NCI-H1694 (cell line): ENCODE measurements at regions not wholly inside any gene's neighbourhood (a gene's known extent, or its start where the extent isn't known, plus 50 kb on each side); places are given as distances from the start of the nearest gene placed in this dataset.
"Not testable (repeated sequence)": the region's sequence is repeated elsewhere in the genome, so short reads cannot be mapped to it uniquely, and the experiment has no call there.

ENCODE experiments used
- DNase-seq: peaks from one replicate; lab custom pipeline; 2025; lab: John Stamatoyannopoulos, UW

GRCh38 chr10:118870467-118871243 lies 115.9 kb upstream of the CACUL1 start:
- DNase-seq, result no peak

DNA sequence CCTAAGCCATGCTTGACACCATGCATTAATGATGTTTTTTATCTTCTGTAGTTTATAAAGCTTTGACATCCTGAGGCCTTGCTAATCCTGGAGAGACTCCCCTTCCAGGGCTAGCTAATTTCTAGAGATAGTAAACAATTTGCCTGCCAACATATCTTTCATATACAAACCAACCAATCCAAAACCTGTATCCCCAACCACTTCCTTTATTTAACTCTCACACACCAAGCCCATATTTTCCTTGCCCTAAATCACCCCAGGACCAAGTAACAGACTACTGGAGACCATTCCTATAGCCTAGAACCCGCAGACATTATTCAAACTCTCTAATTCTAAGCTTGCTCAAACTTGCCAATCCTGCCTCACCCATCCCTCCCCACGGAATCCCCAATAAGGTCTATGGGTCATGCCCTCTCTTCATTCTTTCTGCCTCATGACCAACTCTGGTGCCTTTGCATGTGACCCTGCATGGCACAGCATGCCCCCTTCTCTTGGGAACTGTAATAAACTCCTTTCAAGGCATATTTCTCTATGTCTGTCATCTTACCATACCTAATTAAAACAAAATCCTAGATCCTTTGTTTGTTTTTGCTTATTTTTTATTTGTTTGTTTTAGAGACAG lies 116.6 kb upstream of the CACUL1 start:
- DNase-seq, result no peak

GRCh38 chr10:118873091-118873737 lies 118.4 kb upstream of the CACUL1 start:
- DNase-seq, result no peak

DNA sequence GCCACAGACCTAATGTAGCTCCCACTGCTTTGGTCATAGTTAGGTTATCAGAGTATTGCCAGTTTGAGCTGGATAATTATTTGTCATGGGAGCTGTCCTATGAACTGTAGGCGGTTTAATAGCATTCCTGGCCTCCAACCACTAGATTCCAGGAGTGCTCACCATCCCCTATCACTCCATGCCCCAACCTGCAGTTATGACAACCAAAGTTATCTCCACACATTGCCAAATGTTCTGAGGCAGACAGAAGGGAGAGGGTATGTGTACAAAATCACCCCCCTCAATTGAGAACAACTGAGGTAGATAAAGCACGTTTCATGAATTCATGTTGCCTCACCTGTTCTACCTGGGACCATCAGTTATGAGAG lies 119.0 kb upstream of the CACUL1 start:
- no peak for DNase-seq

DNA sequence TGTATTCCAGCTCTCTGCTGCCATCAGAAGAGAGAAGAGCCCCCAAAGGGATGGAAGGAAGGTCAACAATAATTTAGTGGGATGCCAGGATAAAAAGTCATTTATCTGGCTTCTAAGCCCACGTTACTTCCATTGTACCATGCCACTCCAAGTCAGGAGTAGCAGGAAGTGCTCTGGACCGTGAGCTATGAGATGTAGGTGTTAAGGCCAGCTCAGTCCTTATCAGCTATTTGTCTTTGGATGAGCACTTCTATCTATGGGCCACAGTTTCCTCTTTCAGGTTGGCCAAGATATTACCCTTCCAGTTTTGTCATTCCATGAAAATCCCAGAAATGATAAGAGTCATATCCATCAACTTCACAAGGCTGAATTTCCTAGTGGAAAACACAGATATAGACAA lies 119.4 kb upstream of the CACUL1 start:
- DNase-seq, result no peak

DNA sequence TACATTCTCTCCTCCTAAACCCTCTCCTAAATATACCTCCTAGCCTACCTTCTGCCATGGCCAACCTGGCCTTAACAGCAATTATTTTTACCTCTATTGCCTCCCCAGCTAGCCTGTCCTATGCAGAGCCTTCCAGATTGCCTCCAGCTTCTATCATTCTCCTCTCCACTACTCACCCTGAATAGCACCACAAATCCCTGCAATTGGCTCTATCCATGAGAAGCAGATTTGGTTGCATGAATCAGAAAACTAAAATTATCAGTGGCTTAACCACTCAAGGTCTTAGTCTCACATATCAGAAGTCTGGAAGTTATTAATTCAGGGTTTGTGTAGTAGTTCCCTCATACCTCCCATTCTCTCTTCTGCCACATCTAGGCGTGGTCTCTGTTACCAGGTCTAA lies 120.3 kb upstream of the CACUL1 start:
- no peak for DNase-seq

DNA sequence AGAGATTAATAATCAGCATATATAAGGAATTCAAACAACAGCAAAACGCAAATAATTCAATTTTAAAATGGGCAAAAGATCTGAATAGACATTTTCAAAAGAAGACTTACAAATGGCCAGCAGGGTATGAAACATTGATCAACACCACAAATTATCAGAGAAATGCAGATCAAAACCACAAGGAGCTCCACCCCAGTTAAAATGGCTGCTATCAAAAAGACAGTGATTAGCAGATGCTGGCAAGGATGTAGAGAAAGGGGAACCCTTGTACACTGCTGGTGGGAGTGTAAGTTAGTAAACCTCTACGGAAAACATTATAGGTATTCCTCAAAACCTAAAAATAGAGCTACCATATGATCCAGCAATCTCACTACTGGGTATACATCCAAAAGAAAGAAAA lies 128.0 kb upstream of the CACUL1 start:
- no peak for DNase-seq

- DNase-seq, result no peak
Measured at GRCh38 chr10:118892255-118892654, 137.3 kb upstream of the NANOS1 start.

GRCh38 chr10:118894891-118895290 lies 134.6 kb upstream of the NANOS1 start:
- DNase-seq, result not testable (repeated sequence)

DNA sequence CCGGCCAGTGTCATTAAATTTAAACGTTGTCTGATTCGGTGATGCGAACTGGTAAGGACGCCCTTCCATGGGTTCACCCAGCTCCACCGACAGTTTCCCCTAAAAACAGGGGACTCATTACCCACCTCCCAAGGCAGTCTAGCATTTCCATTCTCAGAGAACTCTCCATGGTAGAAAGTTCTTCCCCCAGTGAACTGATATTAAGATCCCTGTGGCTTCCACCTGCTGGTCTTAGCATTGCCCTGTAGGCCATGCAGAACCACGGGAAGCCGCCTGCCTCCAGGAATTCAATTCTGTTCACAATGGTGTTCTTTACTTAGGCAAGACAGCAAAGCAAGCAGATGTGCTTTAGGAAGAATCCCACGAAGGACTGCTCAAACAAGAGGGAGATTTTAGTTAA lies 128.9 kb upstream of the NANOS1 start:
- no peak for DNase-seq

DNA sequence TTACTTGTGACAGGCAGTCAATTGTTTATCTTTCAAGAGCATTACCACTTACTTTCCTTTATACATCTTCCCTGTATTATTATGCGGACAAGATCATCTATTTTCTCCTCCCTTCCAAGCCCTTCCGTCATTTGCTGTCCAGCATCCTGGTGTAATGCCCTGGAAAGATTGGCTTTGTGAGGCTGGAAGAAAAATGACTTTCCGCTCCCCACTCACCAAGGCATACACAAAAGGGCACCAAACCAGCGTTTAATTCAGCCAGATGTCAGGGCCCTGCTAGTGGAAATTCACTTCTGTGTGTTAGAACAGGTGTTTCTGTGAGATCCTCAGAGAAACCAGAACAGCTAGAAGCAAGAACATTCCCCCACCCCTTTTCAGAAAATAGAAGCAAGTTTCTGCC lies 128.1 kb upstream of the NANOS1 start:
- DNase-seq, result no peak

DNA sequence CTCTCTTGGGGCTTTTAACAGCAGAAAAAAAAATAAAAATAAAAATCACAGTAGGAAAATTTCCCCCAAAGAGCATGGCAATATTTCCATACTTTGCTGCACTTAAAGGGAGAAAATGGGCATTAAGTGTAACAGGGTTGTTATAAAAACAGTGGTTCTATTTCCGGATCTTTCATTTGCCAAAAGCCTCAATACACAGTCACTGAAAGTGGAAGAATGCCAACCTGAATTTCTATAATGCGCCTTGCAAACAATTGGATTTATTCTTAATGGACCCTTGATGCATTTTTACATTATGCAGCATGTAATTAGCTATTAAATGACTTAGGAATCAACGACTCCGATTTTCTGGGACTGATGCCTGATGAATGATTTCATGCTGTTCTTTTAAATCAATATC lies 127.6 kb upstream of the NANOS1 start:
- DNase-seq, result no peak

DNA sequence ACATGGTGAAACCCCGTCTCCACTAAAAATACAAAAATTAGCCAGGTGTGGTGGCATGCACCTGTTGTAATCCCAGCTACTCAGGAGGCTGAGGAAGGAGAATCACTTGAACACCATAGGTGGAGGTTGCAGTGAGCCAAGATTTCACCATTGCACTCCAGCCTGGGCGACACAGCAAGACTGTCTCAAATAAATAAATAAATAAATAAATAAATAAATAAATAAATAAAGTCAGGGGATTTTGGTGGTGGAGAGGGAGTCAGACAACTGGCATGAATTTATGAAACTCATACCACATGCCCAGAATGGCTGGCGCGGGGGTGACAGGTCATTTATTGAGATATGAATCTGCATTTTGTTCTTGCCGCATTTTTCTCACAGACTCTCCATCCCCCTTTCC lies 126.9 kb upstream of the NANOS1 start:
- not testable (repeated sequence) for DNase-seq

DNA sequence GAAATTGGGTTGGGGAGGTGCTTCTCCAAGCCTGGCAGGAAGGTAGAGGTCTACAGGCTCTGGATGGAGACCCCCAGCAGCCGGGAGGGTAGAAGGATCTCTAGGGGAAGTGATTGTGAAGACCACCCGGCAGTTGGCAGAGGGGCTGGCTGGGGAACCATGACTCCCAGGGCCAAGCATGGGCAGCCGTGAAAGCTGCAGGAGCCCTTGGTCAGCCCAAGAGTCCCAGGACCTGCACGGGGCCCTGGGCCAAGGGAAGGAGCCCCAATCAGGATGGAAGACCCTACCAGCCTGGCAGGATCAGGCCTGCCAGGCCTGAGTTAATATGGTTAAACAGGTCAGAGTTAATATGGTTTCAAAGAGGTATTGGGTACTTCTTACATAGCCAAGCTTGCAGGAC lies 126.3 kb upstream of the NANOS1 start:
- no peak for DNase-seq

DNA sequence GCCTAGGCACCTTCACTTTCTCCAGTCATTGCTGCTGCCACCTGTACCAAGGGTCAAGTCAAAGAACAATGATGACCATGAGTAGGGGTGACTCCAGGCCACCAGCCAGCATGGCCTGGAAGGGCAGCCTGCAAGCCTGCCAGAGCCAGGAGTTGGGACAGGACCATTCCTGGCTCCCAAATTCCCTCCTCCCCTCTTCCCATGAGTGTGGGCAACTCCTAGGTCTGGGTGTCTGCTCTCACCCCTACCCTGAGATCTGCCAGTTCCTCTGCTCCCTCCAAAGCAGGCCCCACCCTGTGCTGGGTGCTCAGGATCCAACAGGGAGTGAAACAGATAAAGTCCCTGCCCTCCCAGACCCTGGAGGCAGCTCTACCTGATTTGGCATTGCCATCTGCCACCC lies 125.8 kb upstream of the NANOS1 start:
- DNase-seq, result no peak

GRCh38 chr10:118904286-118904685 lies 125.2 kb upstream of the NANOS1 start:
- no peak for DNase-seq

GRCh38 chr10:118907051-118907450 lies 122.5 kb upstream of the NANOS1 start:
- no peak for DNase-seq

DNA sequence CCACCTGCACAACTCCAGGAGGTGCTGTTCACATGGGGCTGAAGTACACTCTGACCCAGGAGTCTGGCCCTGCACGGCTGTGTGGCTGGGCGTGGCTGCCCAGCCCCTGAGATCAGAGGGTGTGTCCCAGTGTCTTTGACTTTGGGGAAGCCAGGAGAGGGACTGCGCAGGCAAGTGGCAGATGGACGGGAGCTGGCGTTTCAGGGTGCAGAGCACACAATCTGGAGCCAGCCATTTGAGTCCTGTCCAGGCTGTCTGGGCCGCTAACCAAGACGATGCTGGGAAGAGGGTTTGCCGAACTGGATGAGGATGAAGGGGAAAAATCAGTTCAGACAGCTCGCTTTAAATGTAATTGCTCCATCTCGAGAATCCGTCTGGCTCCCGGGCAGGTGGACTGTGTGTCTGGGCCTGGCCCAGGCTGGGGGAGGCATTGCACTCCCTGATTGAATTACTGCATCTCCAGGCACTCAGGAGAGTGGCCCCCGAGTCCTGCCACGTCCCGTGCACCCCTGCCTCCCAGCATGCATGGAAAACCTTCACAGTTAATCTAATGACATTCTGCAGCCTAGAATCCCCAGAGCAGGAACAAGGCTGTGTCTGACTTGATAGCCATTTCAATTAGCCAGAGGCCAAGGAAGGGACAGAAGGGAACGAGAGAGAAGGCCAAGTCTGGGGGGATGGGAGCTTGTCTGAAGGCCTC lies 120.8 kb upstream of the NANOS1 start:
- DNase-seq, result no peak

DNA sequence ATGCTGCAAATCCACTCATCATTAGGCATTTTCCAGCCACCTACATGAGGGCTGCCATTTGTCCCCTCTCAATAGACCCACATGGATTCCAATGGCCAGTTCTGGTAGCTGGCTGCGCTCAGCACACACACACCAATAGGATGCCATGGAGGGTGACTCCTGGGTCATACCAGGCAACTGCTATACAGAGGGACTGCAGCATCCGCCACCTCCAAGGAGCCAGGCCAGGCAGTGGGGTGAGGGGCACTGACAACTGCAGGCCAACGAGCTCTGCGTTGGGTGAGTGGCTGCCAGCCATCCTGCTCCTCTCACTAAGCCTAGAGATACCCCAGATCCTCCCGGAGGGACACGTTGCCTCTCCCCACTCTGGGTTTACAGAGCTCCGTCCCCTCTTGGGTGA lies 118.8 kb upstream of the NANOS1 start:
- no peak for DNase-seq

DNA sequence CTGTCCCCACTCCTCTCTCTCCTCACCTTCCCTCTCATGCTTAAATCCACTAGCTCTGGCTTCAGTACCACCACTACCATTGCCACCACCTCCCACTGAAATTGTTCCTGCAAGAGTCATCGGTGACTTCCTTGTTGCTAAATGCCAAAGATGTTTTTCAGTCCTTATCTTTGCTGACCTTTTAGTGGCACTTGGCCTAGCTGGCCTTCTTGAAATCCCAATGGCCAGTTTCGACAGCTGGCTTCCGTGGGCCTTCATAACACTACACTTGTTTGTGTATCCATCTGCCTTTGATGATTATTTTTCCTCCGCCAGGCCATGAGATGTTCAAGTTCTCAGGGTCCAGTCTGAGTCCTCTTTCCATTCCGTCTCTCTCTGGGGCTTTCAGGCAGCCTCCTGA lies 118.2 kb upstream of the NANOS1 start:
- DNase-seq, result no peak

- DNase-seq, result no peak
Measured at GRCh38 chr10:118912961-118913600, 116.4 kb upstream of the NANOS1 start.

DNA sequence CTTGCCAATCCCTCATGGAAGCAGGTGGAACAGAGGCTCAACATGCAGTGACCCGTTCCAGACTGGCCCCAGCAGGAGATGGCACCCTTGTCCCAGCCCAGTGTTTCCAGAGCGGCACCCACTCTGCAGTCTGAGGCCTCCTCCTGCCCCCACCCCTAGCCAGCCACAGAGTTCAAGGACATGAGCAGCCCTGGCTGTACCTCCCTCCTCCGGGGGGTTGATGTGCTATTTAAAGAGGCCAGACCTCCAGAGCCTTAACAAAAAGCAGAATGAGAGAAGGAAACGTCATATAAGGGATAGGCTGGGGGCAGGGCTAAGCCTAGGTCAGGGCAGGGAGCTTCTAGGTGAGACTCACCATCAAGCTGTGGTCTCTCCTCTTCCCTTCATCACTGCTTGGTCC lies 115.7 kb upstream of the NANOS1 start:
- DNase-seq, result no peak
